ENCODE measurements at regions not wholly inside any gene's neighbourhood (a gene's known extent, or its start where the extent isn't known, plus 50 kb on each side); places are given as distances from the start of the nearest gene placed in this dataset.

- Histone ChIP-seq H3K27me3 (ENCODE audit: control insufficient read depth, insufficient read depth, low read length) (no peaks in the 10 kb centered on the region), H3K4me3 (ENCODE audit: low read depth in 2 of 2, low read length in 2 of 2) (no peak overlapping the region), H3K9me3 (ENCODE audit: control insufficient read depth, insufficient read depth, low read depth, low read length) (no peaks in the 10 kb centered on the region), H3K27ac (ENCODE audit: low read length) (no peak overlapping the region), H3K4me1 (ENCODE audit: control insufficient read depth, insufficient read depth, low read length) (no peaks in the 10 kb centered on the region), H3K36me3 (ENCODE audit: control insufficient read depth, insufficient read depth, low read length) (no peaks in the 10 kb centered on the region)
- no peak for ATAC-seq
- ChIA-PET POLR2A (no interaction called here), CTCF (no interaction called here)
- no TSS peak for BruUV-seq (replicated peaks)
- TF ChIP-seq TCF7L2 (IDR thresholded peaks at IDR 0.05; ENCODE audit: low read depth, low read length) (no peak), SIN3A (IDR thresholded peaks at IDR 0.05; ENCODE audit: borderline replicate concordance, insufficient read depth, low read depth, low read length) (no peak), CTCF (IDR thresholded peaks at IDR 0.05) (no peak), POLR2AphosphoS5 (IDR thresholded peaks at IDR 0.05; ENCODE audit: low read depth, low read length) (no peak)
- TF ChIP-seq, protein P1, sequence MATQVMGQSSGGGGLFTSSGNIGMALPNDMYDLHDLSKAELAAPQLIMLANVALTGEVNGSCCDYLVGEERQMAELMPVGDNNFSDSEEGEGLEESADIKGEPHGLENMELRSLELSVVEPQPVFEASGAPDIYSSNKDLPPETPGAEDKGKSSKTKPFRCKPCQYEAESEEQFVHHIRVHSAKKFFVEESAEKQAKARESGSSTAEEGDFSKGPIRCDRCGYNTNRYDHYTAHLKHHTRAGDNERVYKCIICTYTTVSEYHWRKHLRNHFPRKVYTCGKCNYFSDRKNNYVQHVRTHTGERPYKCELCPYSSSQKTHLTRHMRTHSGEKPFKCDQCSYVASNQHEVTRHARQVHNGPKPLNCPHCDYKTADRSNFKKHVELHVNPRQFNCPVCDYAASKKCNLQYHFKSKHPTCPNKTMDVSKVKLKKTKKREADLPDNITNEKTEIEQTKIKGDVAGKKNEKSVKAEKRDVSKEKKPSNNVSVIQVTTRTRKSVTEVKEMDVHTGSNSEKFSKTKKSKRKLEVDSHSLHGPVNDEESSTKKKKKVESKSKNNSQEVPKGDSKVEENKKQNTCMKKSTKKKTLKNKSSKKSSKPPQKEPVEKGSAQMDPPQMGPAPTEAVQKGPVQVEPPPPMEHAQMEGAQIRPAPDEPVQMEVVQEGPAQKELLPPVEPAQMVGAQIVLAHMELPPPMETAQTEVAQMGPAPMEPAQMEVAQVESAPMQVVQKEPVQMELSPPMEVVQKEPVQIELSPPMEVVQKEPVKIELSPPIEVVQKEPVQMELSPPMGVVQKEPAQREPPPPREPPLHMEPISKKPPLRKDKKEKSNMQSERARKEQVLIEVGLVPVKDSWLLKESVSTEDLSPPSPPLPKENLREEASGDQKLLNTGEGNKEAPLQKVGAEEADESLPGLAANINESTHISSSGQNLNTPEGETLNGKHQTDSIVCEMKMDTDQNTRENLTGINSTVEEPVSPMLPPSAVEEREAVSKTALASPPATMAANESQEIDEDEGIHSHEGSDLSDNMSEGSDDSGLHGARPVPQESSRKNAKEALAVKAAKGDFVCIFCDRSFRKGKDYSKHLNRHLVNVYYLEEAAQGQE (IDR thresholded peaks at IDR 0.05; ENCODE audit: insufficient read depth in 1 of 2, low read depth in 2 of 2, low read length in 1 of 2), result no peak
- intact Hi-C loops (cut with micrococcal nuclease; ENCODE audit: unreplicated experiment) (no loop called here), in situ Hi-C loops (cut with HindIII; ENCODE audit: low pct_unique_long_range_greater_than_20kb, low sequenced_read_pairs) (no loop called here)
- DNase-seq (ENCODE audit: low read depth, low spot score), result no peak
Measured at GRCh38 chr2:145141981-145142380, 622.1 kb upstream of the ZEB2 start.

DNA sequence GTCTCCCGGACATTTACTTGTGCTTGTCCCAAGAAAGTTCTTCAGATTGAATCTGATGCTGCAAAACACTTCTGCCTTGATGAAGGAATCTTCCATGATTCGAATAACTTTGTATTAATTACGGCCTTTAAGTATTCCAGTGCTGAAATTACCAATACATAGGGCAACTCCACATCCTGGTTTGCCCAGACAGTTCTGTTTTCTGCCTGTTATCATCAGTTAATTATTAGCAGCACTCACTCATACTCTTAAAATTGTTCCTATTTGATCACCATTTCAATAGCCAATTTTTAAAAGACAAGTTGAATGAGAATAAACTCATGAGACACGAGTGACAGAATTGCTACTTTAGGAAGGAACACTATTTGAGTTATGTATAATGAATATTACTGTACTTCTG, 620.7 kb upstream of the ZEB2 start:
- Histone ChIP-seq H3K27ac (ENCODE audit: low read length) (no peak overlapping the region), H3K27me3 (ENCODE audit: control insufficient read depth, insufficient read depth, low read length) (no peaks in the 10 kb centered on the region), H3K9me3 (ENCODE audit: control insufficient read depth, insufficient read depth, low read depth, low read length) (no peaks in the 10 kb centered on the region), H3K36me3 (ENCODE audit: control insufficient read depth, insufficient read depth, low read length) (no peaks in the 10 kb centered on the region), H3K4me1 (ENCODE audit: control insufficient read depth, insufficient read depth, low read length) (no peaks in the 10 kb centered on the region), H3K4me3 (ENCODE audit: low read depth in 2 of 2, low read length in 2 of 2) (no peak overlapping the region)
- ChIA-PET POLR2A (no interaction called here), CTCF (no interaction called here)
- no peak for TF ChIP-seq CTCF (IDR thresholded peaks at IDR 0.05)
- intact Hi-C loops (cut with micrococcal nuclease; ENCODE audit: unreplicated experiment) (no loop called here), in situ Hi-C loops (cut with HindIII; ENCODE audit: low pct_unique_long_range_greater_than_20kb, low sequenced_read_pairs) (no loop called here)
- no peak for DNase-seq (ENCODE audit: low read depth, low spot score)
- no TSS peak for BruUV-seq (replicated peaks)
- ATAC-seq, result no peak

GRCh38 chr2:145138626-145139025, 618.7 kb upstream of the ZEB2 start:
- Histone ChIP-seq H3K36me3 (ENCODE audit: control insufficient read depth, insufficient read depth, low read length) (no peaks in the 10 kb centered on the region), H3K4me1 (ENCODE audit: control insufficient read depth, insufficient read depth, low read length) (no peaks in the 10 kb centered on the region), H3K27me3 (ENCODE audit: control insufficient read depth, insufficient read depth, low read length) (no peaks in the 10 kb centered on the region), H3K27ac (ENCODE audit: low read length) (no peak overlapping the region), H3K4me3 (ENCODE audit: low read depth in 2 of 2, low read length in 2 of 2) (no peak overlapping the region), H3K9me3 (ENCODE audit: control insufficient read depth, insufficient read depth, low read depth, low read length) (no peaks in the 10 kb centered on the region)
- BruUV-seq (replicated peaks), result no TSS peak
- in situ Hi-C loops (cut with HindIII; ENCODE audit: low pct_unique_long_range_greater_than_20kb, low sequenced_read_pairs), result no loop called here
- ATAC-seq, result no peak
- TF ChIP-seq CTCF (IDR thresholded peaks at IDR 0.05), result no peak
- TF ChIP-seq, protein P1 (IDR thresholded peaks at IDR 0.05; ENCODE audit: insufficient read depth in 1 of 2, low read depth in 2 of 2, low read length in 1 of 2), result no peak
- TF ChIP-seq SIN3A (IDR thresholded peaks at IDR 0.05; ENCODE audit: borderline replicate concordance, insufficient read depth, low read depth, low read length), result no peak
- no peak for TF ChIP-seq POLR2AphosphoS5 (IDR thresholded peaks at IDR 0.05; ENCODE audit: low read depth, low read length)
- no peak for TF ChIP-seq TCF7L2 (IDR thresholded peaks at IDR 0.05; ENCODE audit: low read depth, low read length)
- intact Hi-C loops (cut with micrococcal nuclease; ENCODE audit: unreplicated experiment), result no loop called here
- DNase-seq (ENCODE audit: low read depth, low spot score), result no peak
- POLR2A ChIA-PET, result no interaction called here
- CTCF ChIA-PET, result no interaction called here
